GM18909 (cell line): ENCODE measurements at regions not wholly inside any gene's neighbourhood (a gene's known extent, or its start where the extent isn't known, plus 50 kb on each side); places are given as distances from the start of the nearest gene placed in this dataset.

Experiments used
- ATAC-seq: cut with Tn5 transposase; IDR thresholded peaks from one replicate; pipeline ENCODE4 v1.9.1; 2021; ENCODE audit warnings: mild to moderate bottlenecking; ENCODE audit not compliant: unreplicated experiment, poor library complexity

DNA sequence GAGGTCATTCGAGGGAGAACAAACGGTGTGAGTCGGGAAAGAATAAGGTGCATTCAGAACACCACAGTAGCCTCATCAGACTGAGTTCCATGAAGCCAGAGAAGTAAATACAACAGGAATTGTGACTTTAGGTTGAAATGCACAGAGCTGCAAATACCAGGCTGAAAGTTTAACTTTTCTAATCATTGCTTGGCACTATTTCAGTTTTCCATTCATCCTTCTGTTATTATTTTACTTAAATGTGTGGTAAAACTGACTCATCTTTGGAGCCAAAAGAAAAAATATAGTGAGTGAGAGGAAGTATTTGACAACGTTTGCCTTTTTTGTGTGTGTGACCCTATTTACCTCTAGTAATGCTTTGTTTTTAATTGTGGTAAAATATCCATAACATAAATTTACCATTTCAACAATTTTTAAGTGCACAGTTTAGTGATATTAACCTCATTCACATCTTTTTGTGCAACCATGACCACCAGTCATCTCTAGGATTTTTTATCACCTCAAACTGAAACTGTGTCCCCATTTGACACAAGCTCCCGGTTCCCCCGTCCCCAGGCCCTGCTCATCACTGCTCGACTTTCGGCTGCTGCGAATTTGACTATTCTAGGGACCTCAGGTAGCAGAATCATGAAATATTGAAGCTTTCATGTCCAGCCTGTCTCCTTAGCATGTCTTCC, 166.8 kb downstream of the HSD17B3 start:
- ATAC-seq: no peak

DNA sequence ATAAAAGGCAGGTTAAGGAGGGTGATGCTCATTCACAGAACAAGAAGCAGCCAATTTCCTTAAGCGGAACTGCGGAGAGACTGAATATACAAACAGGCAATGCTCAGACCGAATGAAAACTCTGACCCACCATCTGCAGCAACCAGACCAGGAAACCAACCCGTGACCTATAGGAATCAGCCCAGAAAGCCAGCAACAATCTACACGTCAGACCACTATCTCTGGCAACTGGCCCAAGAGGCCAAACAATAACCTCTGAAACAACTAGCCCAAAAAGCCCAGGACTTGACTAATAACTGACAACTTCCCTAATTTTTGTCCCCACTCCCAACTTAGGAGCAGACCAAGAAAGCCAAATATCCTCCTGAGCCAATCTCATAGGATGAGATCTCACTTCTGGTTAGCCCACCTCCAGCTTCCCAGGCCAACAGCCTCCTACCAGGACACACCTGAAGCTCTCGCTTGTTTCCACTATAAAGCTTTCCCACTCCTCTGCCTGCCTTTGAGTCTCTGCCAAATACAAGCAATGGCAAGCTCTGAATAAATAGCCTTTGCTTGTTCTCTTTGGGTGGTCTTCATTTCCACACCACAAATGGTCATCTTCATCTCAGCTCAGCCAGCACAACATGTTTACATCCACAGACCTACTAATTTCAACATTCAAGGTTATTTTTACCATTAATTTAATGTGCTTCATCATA, 168.5 kb downstream of the HSD17B3 start:
- no peak for ATAC-seq

DNA sequence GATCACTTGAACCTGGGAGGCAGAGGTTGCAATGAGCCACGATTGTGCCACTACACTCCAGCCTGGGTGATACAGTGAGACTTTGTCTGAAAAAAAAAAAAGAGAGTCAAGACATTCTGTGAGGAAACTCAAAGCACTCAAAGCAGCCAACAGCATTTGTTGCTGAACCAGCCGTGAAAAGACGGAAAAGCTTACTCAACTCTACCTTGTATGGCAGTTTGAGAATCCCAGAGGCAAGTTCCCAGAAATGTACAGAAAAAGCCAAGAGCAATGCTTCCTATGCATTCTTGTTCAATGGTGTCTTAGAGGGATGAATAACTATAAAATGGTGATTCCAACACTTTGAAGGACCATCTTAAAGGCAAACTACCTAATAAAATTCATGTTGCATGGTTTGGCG, 170.2 kb downstream of the HSD17B3 start:
- no peak for ATAC-seq

- ATAC-seq: no peak
These were observed 171.0 kb downstream of the HSD17B3 start for GRCh38 chr9:96130970-96131369.

- no peak for ATAC-seq
These were observed 172.2 kb downstream of the HSD17B3 start for GRCh38 chr9:96129747-96130146.

- no peak for ATAC-seq
These were observed 173.1 kb downstream of the HSD17B3 start for GRCh38 chr9:96128880-96129279.

DNA sequence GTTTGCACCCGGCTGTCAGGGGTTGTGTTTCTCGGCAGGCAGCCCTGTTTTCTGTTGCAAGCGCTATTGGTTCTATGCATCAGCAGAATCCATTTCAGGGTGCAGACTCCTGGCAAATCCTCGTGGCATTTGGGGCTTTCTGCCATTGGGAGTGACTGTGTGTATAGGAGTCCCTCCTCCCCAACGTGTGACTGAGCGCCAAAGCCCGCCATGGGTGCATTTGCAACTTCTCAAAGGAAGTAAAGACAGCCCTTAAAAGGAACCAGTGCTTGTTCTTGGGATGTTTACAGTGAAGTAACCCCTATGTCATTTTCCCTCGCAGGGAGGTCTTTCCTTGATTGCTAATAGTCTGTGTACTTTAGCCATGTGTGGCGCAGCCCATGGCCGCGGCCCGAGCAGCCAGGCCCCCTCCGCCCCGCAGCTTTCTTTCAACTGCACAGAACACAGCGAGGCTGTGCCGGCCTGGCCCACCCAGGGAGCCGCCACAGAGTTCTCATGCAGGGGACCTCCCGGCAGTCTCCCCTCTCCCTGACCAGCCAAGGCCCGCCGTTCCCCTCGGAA, 175.6 kb downstream of the HSD17B3 start:
- ATAC-seq: no peak

- no peak for ATAC-seq
These were observed 176.4 kb downstream of the HSD17B3 start for GRCh38 chr9:96125624-96126023.

- ATAC-seq: no peak
These were observed 179.2 kb downstream of the HSD17B3 start for GRCh38 chr9:96122751-96123150.

GRCh38 chr9:96122282-96122681, 179.7 kb downstream of the HSD17B3 start:
- ATAC-seq: no peak

DNA sequence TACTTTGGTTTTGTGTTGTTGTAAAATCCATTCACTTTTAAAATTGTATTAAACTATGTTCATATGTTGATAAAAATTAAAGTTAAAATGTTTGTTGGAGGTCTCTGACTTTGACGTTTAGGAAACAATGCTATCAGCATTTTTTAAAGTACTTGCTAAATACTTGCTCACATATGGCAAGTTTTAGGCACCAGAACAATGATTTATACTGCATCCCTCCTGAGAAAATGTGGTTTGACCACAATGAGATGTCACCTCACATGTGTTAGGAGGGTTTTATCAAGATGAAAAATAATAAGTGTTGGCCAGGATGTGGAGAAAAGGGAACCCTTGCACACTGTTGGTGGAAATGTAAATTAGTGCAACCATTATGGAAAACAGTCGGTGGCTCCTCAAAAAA, 180.8 kb downstream of the HSD17B3 start:
- ATAC-seq: no peak

- no peak for ATAC-seq
These were observed 184.4 kb downstream of the HSD17B3 start for GRCh38 chr9:96117398-96118080.

DNA sequence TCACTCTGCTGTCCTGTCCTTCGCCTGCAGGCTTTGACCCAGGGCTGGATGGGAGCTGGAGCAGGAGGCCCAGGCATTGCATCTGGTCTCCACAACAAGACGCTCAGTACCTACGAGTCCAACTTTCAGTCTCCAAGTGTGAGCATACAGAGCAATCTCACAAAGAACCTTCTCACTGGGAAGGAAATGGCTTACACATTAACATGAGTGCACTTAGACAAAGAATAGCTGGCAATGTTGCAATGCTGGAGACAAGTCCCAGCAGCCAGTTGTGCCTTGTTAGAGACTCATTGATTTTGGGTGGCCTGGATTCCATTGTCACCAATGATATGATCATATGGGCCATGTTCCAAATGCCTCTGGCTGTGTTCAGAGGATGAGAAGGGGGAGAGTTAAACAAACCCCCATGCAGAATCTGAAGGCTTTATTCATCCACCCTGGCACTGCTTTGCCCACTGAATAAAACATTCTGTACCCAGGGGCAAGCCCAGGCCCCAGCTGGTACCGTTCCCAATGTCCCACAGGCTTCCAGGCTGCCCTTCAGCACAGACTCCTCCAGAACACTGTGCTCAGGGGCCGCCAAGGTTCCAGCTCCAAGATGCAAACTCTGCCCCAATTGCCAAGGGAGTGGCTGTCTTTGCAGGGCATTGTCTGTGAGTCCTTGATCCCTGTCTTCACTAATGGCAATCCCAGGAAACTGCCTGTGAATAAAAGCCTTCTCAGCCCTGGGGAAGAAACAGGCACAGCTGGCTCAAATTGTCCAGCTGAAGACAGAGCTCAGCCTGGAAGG, 185.5 kb downstream of the HSD17B3 start:
- no peak for ATAC-seq

GRCh38 chr9:96115836-96116235, 186.1 kb downstream of the HSD17B3 start:
- no peak for ATAC-seq

DNA sequence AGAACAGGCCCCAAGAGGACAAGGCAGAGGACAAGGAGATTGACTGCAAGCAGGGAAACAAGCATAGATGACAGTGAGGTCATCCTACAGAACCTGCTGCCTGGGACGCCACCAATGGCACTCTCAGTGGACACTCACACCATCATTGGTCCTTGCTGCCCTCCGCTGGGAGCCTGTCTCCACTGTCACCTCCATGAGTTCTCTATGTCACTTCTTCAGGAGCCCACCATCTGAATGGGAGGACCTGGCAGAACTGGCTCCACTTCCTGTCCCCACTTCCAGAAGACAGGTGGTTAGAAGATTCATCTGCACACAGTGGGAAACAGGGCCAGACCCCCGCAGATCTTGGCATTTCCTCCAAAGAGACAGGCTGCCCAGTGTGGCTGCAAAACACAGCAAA, 188.9 kb downstream of the HSD17B3 start:
- no peak for ATAC-seq

DNA sequence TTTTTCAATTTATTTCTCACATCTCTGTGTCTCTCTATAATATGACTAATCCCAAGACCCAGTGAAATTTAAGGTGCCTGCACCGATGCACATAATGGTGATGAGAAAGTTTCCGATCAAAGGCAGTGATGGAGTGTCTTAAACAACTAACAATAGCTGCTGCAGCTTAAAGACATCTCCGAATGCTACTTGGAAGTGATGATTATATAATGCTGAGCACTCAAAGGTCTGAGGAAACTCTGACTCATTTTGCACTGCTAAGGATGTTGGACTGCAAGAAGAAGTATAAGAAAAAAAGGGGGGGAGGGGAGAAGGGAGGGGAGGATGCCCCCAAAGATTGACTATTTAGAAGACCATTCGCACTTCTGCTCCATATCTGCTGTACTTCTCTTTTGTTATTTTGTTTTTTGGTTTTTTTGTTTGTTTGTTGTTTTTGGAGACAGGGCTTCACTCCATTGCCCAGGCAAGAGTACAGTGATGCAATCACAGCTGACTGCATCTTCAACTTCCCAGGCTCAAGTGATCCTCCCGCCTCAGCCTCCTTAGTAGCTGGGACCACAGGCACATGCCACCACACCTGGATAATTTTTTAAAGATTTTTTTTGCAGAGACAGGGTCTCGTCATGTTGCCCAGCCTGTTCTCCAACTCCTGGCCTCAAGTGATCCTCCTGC, 192.2 kb downstream of the HSD17B3 start:
- ATAC-seq: no peak

DNA sequence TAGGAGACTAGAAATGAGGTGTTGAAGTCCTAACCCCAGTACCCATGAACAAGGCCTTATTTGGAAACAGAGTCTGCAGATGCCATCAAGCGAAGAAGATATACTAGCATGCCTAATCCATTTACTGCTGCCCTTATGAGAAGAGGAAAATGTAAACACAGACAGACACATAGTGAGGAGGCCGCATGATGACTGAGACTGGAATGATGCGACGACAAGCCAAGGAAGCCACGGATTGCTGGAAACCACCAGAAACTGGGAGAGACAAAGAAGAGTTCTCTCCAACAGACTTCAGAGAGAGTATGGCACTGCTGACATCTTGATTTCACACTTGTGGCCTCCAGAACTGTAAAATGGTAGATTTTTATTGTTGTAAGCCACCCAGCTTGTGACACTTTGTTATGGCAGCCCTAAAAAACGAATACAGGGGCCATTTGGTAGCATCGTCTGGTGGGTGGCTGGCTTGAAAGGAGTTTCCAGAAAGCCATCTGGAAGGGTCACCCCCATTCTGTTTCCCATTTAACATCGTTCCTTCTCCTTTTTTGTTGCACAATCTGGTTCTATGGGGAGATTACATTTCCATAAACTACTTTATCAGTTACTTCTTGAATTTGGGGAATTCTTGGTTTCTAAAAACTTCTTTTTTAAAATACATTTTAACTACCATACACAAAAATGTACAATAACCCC, 193.1 kb downstream of the HSD17B3 start:
- no peak for ATAC-seq

DNA sequence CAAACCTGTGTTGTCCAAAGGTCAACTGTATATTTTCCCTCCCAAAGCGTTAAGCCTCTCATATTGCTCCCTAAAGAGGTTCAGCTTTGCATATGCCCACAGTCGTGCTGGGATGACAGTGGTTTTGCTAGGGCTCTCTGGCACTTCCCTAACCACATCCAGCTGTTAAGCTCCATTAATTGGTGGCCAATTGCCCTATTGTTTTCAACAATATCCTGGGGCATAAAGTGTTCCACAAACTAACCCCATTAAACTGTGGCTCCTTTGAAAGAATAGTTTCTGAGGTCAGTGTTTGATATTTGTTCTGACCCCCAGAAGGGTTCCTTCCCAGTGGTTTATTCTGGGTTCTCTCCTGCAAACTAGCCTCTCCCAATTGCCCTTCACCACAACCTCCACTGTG, 194.5 kb downstream of the HSD17B3 start:
- ATAC-seq: no peak
